Natural killer cell treated with Interleukin-12 subunit alpha and Interleukin-12 subunit beta and Interleukin-15 and Interleukin-18, amount 100 ng/mL, for 72 hours (primary cell): ENCODE measurements at regions not wholly inside any gene's neighbourhood (a gene's known extent, or its start where the extent isn't known, plus 50 kb on each side); places are given as distances from the start of the nearest gene placed in this dataset.

ENCODE experiments used
- ATAC-seq, 2 donors: fragments of 150-1000 bp; cut with Tn5 transposase in 1 of 2; sonication (Bioruptor Pico), chemical (Tn5 transposase) in 1 of 2; 2 replicates each; pipeline ENCODE4 v1.10.0; 2021
- DNase-seq: peaks from one replicate; pipeline ENCODE4 v3.0.0; 2022; ENCODE audit warnings: low spot score
- H3K27ac Mint-ChIP-seq, 2 donors: 1 replicate in 1 of 2; 2 replicates in 1 of 2; pipeline ENCODE4 v1.8.0; 2022; ENCODE audit warnings: mixed read lengths in 2 of 2, mild to moderate bottlenecking in 1 of 2, moderate library complexity in 1 of 2
- H3K27me3 Mint-ChIP-seq, 2 donors: 1 replicate in 1 of 2; 2 replicates in 1 of 2; pipeline ENCODE4 v1.8.0; 2022; ENCODE audit warnings: mixed read lengths in 2 of 2
- H3K36me3 Mint-ChIP-seq: one replicate; pipeline ENCODE4 v1.8.0; 2022; ENCODE audit warnings: mixed read lengths
- H3K4me1 Mint-ChIP-seq, 2 donors: 1 replicate in 1 of 2; 2 replicates in 1 of 2; pipeline ENCODE4 v1.8.0; 2022; ENCODE audit warnings: low read depth in 2 of 2, mixed read lengths in 2 of 2, mild to moderate bottlenecking in 1 of 2
- H3K4me3 Mint-ChIP-seq: one replicate; pipeline ENCODE4 v1.8.0; 2022; ENCODE audit warnings: mixed read lengths
- H3K9me3 Mint-ChIP-seq: 2 replicates; pipeline ENCODE4 v1.8.0; 2022; ENCODE audit warnings: mixed read lengths

DNA sequence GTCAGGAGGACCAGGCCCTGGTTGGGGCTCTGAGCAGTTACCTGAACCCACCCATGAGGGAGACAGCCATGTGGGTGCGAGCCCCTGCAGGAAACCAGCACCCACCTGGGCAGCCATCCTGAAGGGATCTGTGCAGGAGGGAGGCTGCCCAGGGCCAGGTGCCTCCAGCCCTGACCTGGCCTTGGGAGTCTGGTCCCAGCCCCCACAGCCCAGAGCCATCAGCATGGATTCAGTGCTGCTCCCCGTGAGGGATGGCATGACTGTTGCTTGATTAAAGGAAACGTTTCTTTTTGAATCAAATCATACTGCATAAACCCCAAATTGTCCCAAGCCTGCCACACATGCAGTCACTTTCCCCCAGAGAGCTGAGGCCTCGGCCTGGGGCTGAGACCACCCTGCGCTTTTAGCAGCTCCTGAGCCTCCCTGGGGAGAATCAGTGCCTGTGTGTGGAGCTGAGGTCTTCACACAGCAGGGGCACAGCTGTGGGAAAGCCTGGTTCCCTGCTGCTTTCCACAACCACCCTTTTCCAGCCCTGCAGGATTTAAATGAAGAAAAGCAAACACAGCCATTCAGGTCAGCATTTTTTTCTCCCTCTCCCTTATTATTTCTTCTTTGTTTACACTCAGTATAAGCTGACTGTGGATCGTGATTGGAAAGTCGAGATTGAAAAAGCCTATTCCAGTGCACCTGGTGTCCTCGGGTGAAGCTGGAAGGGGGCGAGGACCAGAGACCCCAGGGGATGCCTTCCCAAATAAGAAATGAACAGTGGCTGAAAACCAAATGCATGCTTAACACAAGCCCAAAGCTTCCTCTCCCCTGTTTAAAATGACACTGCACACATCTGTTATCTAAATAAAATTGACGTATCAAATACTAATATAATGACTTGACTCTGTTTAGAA is 283.9 kb downstream of the SMOC2 start:
- Mint-ChIP-seq H3K4me1 (no peaks in the 10 kb centered on the region), H3K4me3 (no peak overlapping the region), H3K27me3 (no peaks in the 10 kb centered on the region), H3K27ac (no peak overlapping the region), H3K9me3 (no peaks in the 10 kb centered on the region), H3K36me3 (no peaks in the 10 kb centered on the region)
- peak in 1 of 2 donors; percentile 16 for ATAC-seq
- no peak for DNase-seq

DNA sequence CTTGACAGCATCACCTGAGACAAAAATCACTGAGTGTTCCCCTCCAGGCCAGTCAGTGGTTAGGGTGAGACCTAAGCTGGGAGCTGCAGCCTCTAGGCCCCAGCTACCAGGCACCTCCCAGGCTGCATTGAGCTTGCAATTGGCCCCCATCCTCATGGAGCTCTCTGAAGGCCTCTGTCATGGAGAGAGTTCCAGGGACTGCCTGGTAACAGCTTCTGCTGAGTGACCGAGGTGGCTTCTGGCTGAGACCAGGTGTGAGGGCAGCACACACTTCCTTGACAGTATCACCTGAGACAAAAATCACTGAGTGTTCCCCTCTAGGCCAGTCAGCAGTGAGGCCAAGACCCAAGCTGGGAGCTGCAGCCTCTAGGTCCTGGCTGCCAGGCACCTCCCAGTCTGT is 283.0 kb downstream of the SMOC2 start:
- no peaks in the 10 kb centered on the region for H3K4me1 Mint-ChIP-seq
- H3K27me3 Mint-ChIP-seq, result no peaks in the 10 kb centered on the region
- no peak overlapping the region for H3K27ac Mint-ChIP-seq
- DNase-seq (no peak), ATAC-seq (no peak)
- no peaks in the 10 kb centered on the region for H3K36me3 Mint-ChIP-seq
- no peaks in the 10 kb centered on the region for H3K9me3 Mint-ChIP-seq
- H3K4me3 Mint-ChIP-seq, result no peak overlapping the region

DNA sequence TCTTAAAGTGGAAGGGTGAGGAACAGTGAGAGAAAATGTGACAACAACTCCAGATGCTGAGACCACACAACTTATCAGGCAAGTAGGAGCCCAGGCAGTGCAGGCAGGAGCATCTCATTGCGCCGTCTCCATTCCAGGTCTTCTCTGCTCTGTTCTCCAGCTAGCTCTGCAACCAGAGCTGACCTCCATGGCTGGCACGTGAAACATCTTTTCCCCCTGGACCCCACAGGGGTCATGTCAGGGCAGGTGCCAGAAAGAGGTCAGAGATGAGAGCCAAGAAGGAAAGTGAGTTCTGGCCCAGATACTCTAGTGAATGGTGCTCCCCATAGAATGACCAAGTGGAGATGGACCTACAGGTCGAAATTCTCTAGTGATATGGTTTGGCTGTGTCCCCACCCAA is 281.4 kb downstream of the SMOC2 start:
- ATAC-seq, result no peak
- H3K27ac Mint-ChIP-seq, result no peak overlapping the region
- H3K27me3 Mint-ChIP-seq, result no peaks in the 10 kb centered on the region
- no peaks in the 10 kb centered on the region for H3K4me1 Mint-ChIP-seq
- no peak for DNase-seq
- H3K4me3 Mint-ChIP-seq, result no peak overlapping the region
- no peaks in the 10 kb centered on the region for H3K36me3 Mint-ChIP-seq
- H3K9me3 Mint-ChIP-seq, result no peaks in the 10 kb centered on the region

DNA sequence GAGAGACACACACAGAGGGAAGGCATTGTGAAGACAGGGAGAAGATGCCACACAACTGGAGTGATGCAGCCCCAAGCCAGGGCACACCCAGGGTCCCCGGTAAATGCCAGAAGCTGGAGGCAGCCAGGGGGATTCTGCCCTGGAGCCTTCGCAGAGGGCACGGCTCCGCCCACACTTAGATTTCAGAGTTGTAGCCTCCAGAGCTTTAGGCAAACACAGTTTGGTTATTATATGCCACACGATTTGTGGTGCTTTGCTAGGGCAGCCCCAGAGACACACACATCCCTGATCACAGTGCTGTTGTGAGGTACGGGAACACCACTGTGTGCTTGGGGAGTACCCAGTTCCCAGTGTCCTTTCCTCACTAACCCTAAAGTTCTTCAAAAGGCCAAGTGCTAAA is 280.6 kb downstream of the SMOC2 start:
- H3K27me3 Mint-ChIP-seq, result peaks cover 0 to 1% of the 10 kb centered on the region in 2 donors
- no peaks in the 10 kb centered on the region for H3K4me1 Mint-ChIP-seq
- DNase-seq (no peak), ATAC-seq (no peak)
- H3K4me3 Mint-ChIP-seq, result no peak overlapping the region
- no peaks in the 10 kb centered on the region for H3K9me3 Mint-ChIP-seq
- H3K27ac Mint-ChIP-seq, result no peak overlapping the region
- H3K36me3 Mint-ChIP-seq, result no peaks in the 10 kb centered on the region

DNA sequence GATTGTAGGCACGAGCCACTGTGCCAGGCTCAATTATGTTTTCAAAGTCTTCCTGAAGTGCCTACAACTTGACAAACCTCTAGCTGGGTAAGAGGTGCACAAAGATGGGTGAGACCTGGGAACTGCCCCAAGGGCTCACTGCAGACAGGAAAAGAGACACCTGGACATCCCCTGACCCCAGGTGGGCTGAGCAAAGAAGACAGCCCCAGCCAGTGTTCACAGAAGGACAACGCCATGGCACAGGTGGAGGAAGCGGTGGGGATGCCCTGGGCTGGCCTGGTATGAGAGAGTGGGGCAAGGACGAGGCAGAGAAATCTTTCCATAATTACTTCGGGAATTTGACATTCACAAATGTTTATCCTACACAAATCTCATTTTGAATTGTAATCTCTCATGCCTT is 278.9 kb downstream of the SMOC2 start:
- H3K27me3 Mint-ChIP-seq, result peaks cover 0 to 2% of the 10 kb centered on the region in 2 donors
- no peaks in the 10 kb centered on the region for H3K9me3 Mint-ChIP-seq
- no peak for DNase-seq
- no peak overlapping the region for H3K27ac Mint-ChIP-seq
- no peaks in the 10 kb centered on the region for H3K4me1 Mint-ChIP-seq
- no peak for ATAC-seq
- no peak overlapping the region for H3K4me3 Mint-ChIP-seq
- H3K36me3 Mint-ChIP-seq, result no peaks in the 10 kb centered on the region

DNA sequence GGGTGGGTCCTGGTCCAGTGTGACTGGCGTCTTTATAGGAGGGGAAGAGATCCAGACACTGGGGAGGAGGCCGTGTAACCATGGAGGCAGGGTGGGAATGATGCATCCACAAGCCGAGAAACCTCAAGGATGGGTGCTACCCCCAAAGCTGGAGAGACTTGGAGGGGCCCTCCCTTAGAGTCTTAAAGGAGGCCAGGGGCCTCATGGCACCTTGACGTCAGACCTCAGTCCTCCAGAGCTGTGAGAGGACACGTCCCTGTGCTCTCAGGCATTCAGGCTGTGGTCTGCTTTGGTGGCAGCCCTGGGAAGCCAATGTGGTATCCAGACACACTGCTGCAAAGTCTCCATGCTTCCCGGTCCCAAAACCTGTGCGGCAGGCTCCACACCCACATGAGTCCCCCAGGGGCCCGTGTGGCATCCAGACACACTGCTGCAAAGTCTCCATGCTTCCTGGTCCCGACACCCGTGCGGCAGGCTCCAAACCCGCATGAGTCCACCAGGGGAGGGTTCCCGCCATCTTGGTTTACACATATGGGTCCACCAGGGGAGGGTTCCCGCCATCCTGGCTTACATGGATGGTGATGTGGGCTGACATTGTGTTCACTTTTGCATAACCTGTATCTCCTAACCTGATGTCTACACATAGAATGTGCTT is 278.0 kb downstream of the SMOC2 start:
- Mint-ChIP-seq H3K27me3 (peaks cover 0 to 2% of the 10 kb centered on the region in 2 donors), H3K36me3 (no peaks in the 10 kb centered on the region), H3K4me3 (no peak overlapping the region), H3K4me1 (no peaks in the 10 kb centered on the region), H3K9me3 (no peaks in the 10 kb centered on the region), H3K27ac (no peak overlapping the region)
- ATAC-seq, result no peak
- DNase-seq, result no peak
